HEK293 (cell line): ENCODE measurements at regions not wholly inside any gene's neighbourhood (a gene's known extent, or its start where the extent isn't known, plus 50 kb on each side); places are given as distances from the start of the nearest gene placed in this dataset.

ENCODE experiments used
- CTCF ChIA-PET: fragments of 350-600 bp; formaldehyde crosslinking; extraction: SDS; loops from one replicate; lab custom pipeline; 2021; ENCODE audit warnings: antibody characterized with exemption; lab: Yijun Ruan, JAX
- POLR2A ChIA-PET: fragments of 300-600 bp; formaldehyde crosslinking; extraction: SDS; loops from one replicate; lab custom pipeline; 2020; ENCODE audit warnings: antibody characterized with exemption, inconsistent platforms; lab: Yijun Ruan, JAX
- H3K27ac ChIP-seq: fragments of 200-500 bp; sonication (Bioruptor generic); 2 replicates; pipeline ENCODE4 v1.5.1; 2014; ENCODE audit warnings: low read depth, low read length, control low read depth, inconsistent platforms; ENCODE audit errors: extremely low read depth
- H3K36me3 ChIP-seq, 2 experiments: fragments of 200-500 bp in 1 of 2; sonication (Bioruptor generic) in 1 of 2; 1 replicate in 1 of 2; 2 replicates in 1 of 2; pipeline ENCODE4 v1.5.1; 2014 to 2017; ENCODE audit warnings: inconsistent platforms in 2 of 2, low read length in 2 of 2; ENCODE audit not compliant: control insufficient read depth in 2 of 2, insufficient read depth in 1 of 2
- H3K4me1 ChIP-seq: fragments of 200-500 bp; sonication (Bioruptor generic); 2 replicates; pipeline ENCODE4 v1.5.1; 2014; ENCODE audit warnings: mild to moderate bottlenecking, low read length, inconsistent platforms; ENCODE audit not compliant: control insufficient read depth, insufficient read depth
- H3K4me3 ChIP-seq: 2 replicates; pipeline ENCODE4 v1.5.1; 2011; ENCODE audit warnings: low read depth, mild to moderate bottlenecking, control low read depth, low read length, moderate library complexity
- H3K9me3 ChIP-seq: fragments of 200-500 bp; sonication (Bioruptor generic); 2 replicates; pipeline ENCODE4 v1.5.1; 2014; ENCODE audit warnings: low read depth, low read length, inconsistent platforms; ENCODE audit not compliant: control insufficient read depth, insufficient read depth
- BCL11A ChIP-seq: fragments of 450-650 bp; formaldehyde crosslinking; IDR thresholded peaks from 2 replicates; pipeline ENCODE4 v1.5.1; 2016; ENCODE audit warnings: low read depth, missing biosample characterization, missing genetic modification characterization
- BCL11B ChIP-seq: fragments of 450-650 bp; formaldehyde crosslinking; IDR thresholded peaks from 2 replicates; pipeline ENCODE4 v1.5.1; 2016; ENCODE audit warnings: low read depth, missing biosample characterization, missing genetic modification characterization
- HOXC10 ChIP-seq: sonication (generic); formaldehyde crosslinking; IDR thresholded peaks from 2 replicates; pipeline ENCODE4 v1.8.1; 2023; ENCODE audit warnings: mild to moderate bottlenecking, missing genetic modification reagents
- INSM2 ChIP-seq: fragments of 450-650 bp; formaldehyde crosslinking; IDR thresholded peaks from 2 replicates; pipeline ENCODE4 v1.5.1; 2016; ENCODE audit warnings: missing biosample characterization, missing genetic modification characterization
- KLF8 ChIP-seq: fragments of 450-650 bp; formaldehyde crosslinking; IDR thresholded peaks from 2 replicates; pipeline ENCODE4 v1.5.1; 2016; ENCODE audit warnings: missing biosample characterization, missing genetic modification characterization
- PRDM2 ChIP-seq: fragments of 450-650 bp; formaldehyde crosslinking; IDR thresholded peaks from 2 replicates; pipeline ENCODE4 v1.5.1; 2016; ENCODE audit warnings: missing biosample characterization, missing genetic modification characterization, borderline replicate concordance
- SP7 ChIP-seq: fragments of 450-650 bp; formaldehyde crosslinking; IDR thresholded peaks from 2 replicates; pipeline ENCODE4 v1.5.1; 2016; ENCODE audit warnings: missing biosample characterization, missing genetic modification characterization
- WT1 ChIP-seq: fragments of 450-650 bp; formaldehyde crosslinking; IDR thresholded peaks from 2 replicates; pipeline ENCODE4 v1.5.1; 2016; ENCODE audit warnings: missing biosample characterization, missing genetic modification characterization
- ZBTB44 ChIP-seq: fragments of 450-650 bp; IDR thresholded peaks from 2 replicates; pipeline ENCODE4 v1.5.1; 2018; ENCODE audit warnings: missing biosample characterization, mild to moderate bottlenecking, missing genetic modification characterization
- ZFHX2 ChIP-seq: fragments of 450-650 bp; formaldehyde crosslinking; conservative IDR thresholded peaks from 2 replicates; pipeline ENCODE4 v1.5.1; 2016; ENCODE audit warnings: missing biosample characterization, missing genetic modification characterization
- ZNF274 ChIP-seq, 2 experiments: fragments of 200-500 bp in 1 of 2; fragments of 450-650 bp in 1 of 2; sonication (Bioruptor generic) in 1 of 2; formaldehyde crosslinking in 1 of 2; IDR thresholded peaks; 2 replicates each; pipeline versions ENCODE4 v1.5.1 to v1.6.1; 2014 to 2016; ENCODE audit warnings: borderline replicate concordance in 1 of 2, inconsistent platforms in 1 of 2, low read length in 1 of 2, missing biosample characterization in 1 of 2, missing genetic modification characterization in 1 of 2
- ZNF292 ChIP-seq: fragments of 450-650 bp; formaldehyde crosslinking; IDR thresholded peaks from 2 replicates; pipeline ENCODE4 v1.5.1; 2016; ENCODE audit warnings: low read depth, missing biosample characterization, missing genetic modification characterization, borderline replicate concordance
- ZNF302 ChIP-seq: fragments of 450-650 bp; formaldehyde crosslinking; IDR thresholded peaks from 2 replicates; pipeline ENCODE4 v1.5.1; 2016; ENCODE audit warnings: missing biosample characterization, missing genetic modification characterization, low read depth
- ZNF341 ChIP-seq: fragments of 450-650 bp; formaldehyde crosslinking; IDR thresholded peaks from 2 replicates; pipeline ENCODE4; 2016; ENCODE audit warnings: low read depth, missing biosample characterization, missing genetic modification characterization
- ZNF404 ChIP-seq: fragments of 450-650 bp; formaldehyde crosslinking; IDR thresholded peaks from 2 replicates; pipeline ENCODE4 v1.5.1; 2017; ENCODE audit warnings: missing biosample characterization, missing genetic modification characterization
- ZNF501 ChIP-seq: fragments of 450-650 bp; formaldehyde crosslinking; IDR thresholded peaks from 2 replicates; pipeline ENCODE4 v1.5.1; 2016; ENCODE audit warnings: missing biosample characterization, missing genetic modification characterization
- ZNF530 ChIP-seq: fragments of 450-650 bp; formaldehyde crosslinking; IDR thresholded peaks from 2 replicates; pipeline ENCODE4 v1.5.1; 2016; ENCODE audit warnings: low read depth, missing biosample characterization, missing genetic modification characterization
- ZNF548 ChIP-seq: fragments of 450-650 bp; formaldehyde crosslinking; IDR thresholded peaks from 2 replicates; pipeline ENCODE4 v1.5.1; 2016; ENCODE audit warnings: missing biosample characterization, missing genetic modification characterization
- ZNF558 ChIP-seq: fragments of 450-650 bp; formaldehyde crosslinking; IDR thresholded peaks from 2 replicates; pipeline ENCODE4 v1.5.1; 2016; ENCODE audit warnings: missing biosample characterization, missing genetic modification characterization
- ZNF561 ChIP-seq: fragments of 450-650 bp; IDR thresholded peaks from 2 replicates; pipeline ENCODE4 v1.5.1; 2018; ENCODE audit warnings: missing biosample characterization, missing genetic modification characterization, borderline replicate concordance
- ZNF600 ChIP-seq: fragments of 450-650 bp; formaldehyde crosslinking; IDR thresholded peaks from 2 replicates; pipeline ENCODE4 v1.5.1; 2016; ENCODE audit warnings: missing biosample characterization, missing genetic modification characterization
- ZNF624 ChIP-seq: fragments of 450-650 bp; formaldehyde crosslinking; IDR thresholded peaks from 2 replicates; pipeline ENCODE4 v1.5.1; 2017; ENCODE audit warnings: missing biosample characterization, missing genetic modification characterization
- ZNF629 ChIP-seq: fragments of 450-650 bp; formaldehyde crosslinking; IDR thresholded peaks from 2 replicates; pipeline ENCODE4 v1.5.1; 2017; ENCODE audit warnings: missing biosample characterization, missing genetic modification characterization
- ZNF658 ChIP-seq: fragments of 450-650 bp; formaldehyde crosslinking; IDR thresholded peaks from 2 replicates; pipeline ENCODE4; 2016; ENCODE audit warnings: missing biosample characterization, missing genetic modification characterization
- ZNF76 ChIP-seq: fragments of 450-650 bp; formaldehyde crosslinking; IDR thresholded peaks from 2 replicates; pipeline ENCODE4; 2016; ENCODE audit warnings: low read depth, missing biosample characterization, missing genetic modification characterization, borderline replicate concordance
- ZXDB ChIP-seq: fragments of 450-650 bp; formaldehyde crosslinking; IDR thresholded peaks from 2 replicates; pipeline ENCODE4 v1.5.1; 2016; ENCODE audit warnings: missing biosample characterization, missing genetic modification characterization

- Histone ChIP-seq H3K36me3 (no peaks in the 10 kb centered on the region), H3K9me3 (no peaks in the 10 kb centered on the region), H3K4me3 (no peak overlapping the region), H3K27ac (no peak overlapping the region), H3K4me1 (no peaks in the 10 kb centered on the region)
- CTCF ChIA-PET: no interaction called here
- TF ChIP-seq SP7 (tag by site-specific recombination) (0 out of 2 replicates have a peak, but pooled peaks have one; percentile 17), ZBTB44 (no peak)
- POLR2A ChIA-PET: interaction anchor here (0.5 kb wide), 1 partner anchor 28 kb away, joined by 3 read pairs; no protein-coding TSS in a partner anchor
Observed at GRCh38 chr5:156120777-156121176, 206.2 kb upstream of the SGCD start.

- no peaks in the 10 kb centered on the region for H3K36me3 ChIP-seq
- TF ChIP-seq INSM2 (tag by site-specific recombination) (no peak), ZNF302 (tag by site-specific recombination) (no peak), KLF8 (tag by site-specific recombination) (no peak), ZNF548 (no peak), ZNF501 (tag by site-specific recombination) (no peak), ZNF76 (tag by site-specific recombination) (no peak), ZNF658 (tag by site-specific recombination) (no peak), ZNF341 (tag by site-specific recombination) (no peak), ZNF274 (IDR thresholded peaks at IDR 0.05; ENCODE audit: low read length) (no peak), ZNF274 (tag by site-specific recombination; IDR thresholded peaks at IDR 0.05; ENCODE audit: borderline replicate concordance) (no peak), ZNF558 (no peak), BCL11A (no peak), ZNF624 (tag by site-specific recombination) (no peak), WT1 (no peak)
- H3K27ac ChIP-seq: no peak overlapping the region
- no peaks in the 10 kb centered on the region for H3K4me1 ChIP-seq
- CTCF ChIA-PET: no interaction called here
- no peaks in the 10 kb centered on the region for H3K9me3 ChIP-seq
- POLR2A ChIA-PET: interaction anchor here (0.5 kb wide), 1 partner anchor 28 kb away, joined by 3 read pairs; no protein-coding TSS in a partner anchor
- H3K4me3 ChIP-seq: no peak overlapping the region
Observed at GRCh38 chr5:156121234-156121633, 205.7 kb upstream of the SGCD start.

GRCh38 chr5:156121882-156122281 lies 205.1 kb upstream of the SGCD start:
- H3K4me1 ChIP-seq: no peaks in the 10 kb centered on the region
- H3K4me3 ChIP-seq: no peak overlapping the region
- H3K36me3 ChIP-seq: no peaks in the 10 kb centered on the region
- H3K27ac ChIP-seq: no peak overlapping the region
- ChIA-PET POLR2A (no interaction called here), CTCF (no interaction called here)
- H3K9me3 ChIP-seq: no peaks in the 10 kb centered on the region
- TF ChIP-seq ZNF404 (tag by site-specific recombination): no peak
- no peak for TF ChIP-seq ZNF530 (tag by site-specific recombination)
- TF ChIP-seq ZNF292: no peak
- TF ChIP-seq ZNF600 (tag by site-specific recombination): no peak
- no peak for TF ChIP-seq HOXC10 (CRISPR knock-in tag)
- no peak for TF ChIP-seq ZNF561 (tag by site-specific recombination)
- TF ChIP-seq ZNF629 (tag by site-specific recombination): no peak
- no peak for TF ChIP-seq BCL11B (tag by site-specific recombination)
- no peak for TF ChIP-seq ZXDB (tag by site-specific recombination)
- no peak for TF ChIP-seq PRDM2 (tag by site-specific recombination)
- TF ChIP-seq ZFHX2 (tag by site-specific recombination): no peak
